Body of pancreas (tissue), 4 donors: ENCODE measurements at regions not wholly inside any gene's neighbourhood (a gene's known extent, or its start where the extent isn't known, plus 50 kb on each side); places are given as distances from the start of the nearest gene placed in this dataset.
A peak's percentile ranks its signal among the peaks of the same experiment; 100 is the strongest.

Experiments
- ATAC-seq: fragments of 150-250 bp; one replicate; pipeline ENCODE4 v1.9.1; 2016
- DNase-seq, 4 donors: peaks; one replicate each; pipeline ENCODE4 v3.0.0-alpha.2; 2019
- H3K27ac ChIP-seq, 4 donors: fragments of 200-600 bp; sonication (generic); 1 replicate in 3 of 4; 2 replicates in 1 of 4; pipeline versions ENCODE4 v1.5.1 to v1.6.1; 2016 to 2019; ENCODE audit warnings: mild to moderate bottlenecking in 1 of 4, mixed read lengths in 1 of 4, moderate library complexity in 1 of 4
- H3K27me3 ChIP-seq, 2 donors: fragments of 200-600 bp; sonication (generic); one replicate each; pipeline ENCODE4 v1.6.0; 2016; ENCODE audit warnings: mild to moderate bottlenecking in 1 of 2
- H3K36me3 ChIP-seq, 2 donors: fragments of 200-600 bp; sonication (generic); replicated peaks in 1 of 2; 2 replicates each; pipeline ENCODE4 v1.5.1; 2016; ENCODE audit warnings: low read depth in 2 of 2; ENCODE audit not compliant: insufficient read depth in 1 of 2
- H3K4me1 ChIP-seq: fragments of 200-600 bp; sonication (generic); one replicate; pipeline ENCODE4 v1.6.0; 2016
- H3K4me3 ChIP-seq, 2 donors: fragments of 200-600 bp; sonication (generic); 1 replicate in 1 of 2; 2 replicates in 1 of 2; pipeline ENCODE4 v1.5.1; 2016 to 2019
- H3K9me3 ChIP-seq, 3 donors: fragments of 200-600 bp; sonication (generic); 1 replicate in 2 of 3; 2 replicates in 1 of 3; pipeline ENCODE4 v1.5.1; 2016
- POLR2A ChIP-seq, 3 donors: fragments of 450-650 bp; IDR thresholded peaks; one replicate each; pipeline ENCODE4 v1.6.1; 2016; ENCODE audit warnings: antibody characterized with exemption in 3 of 3, mild to moderate bottlenecking in 2 of 3
- WGBS, 2 donors: methylation state at CpG; one replicate each; pipeline ENCODE4 v1.1.5; 2017; 5-methylcytosine and 5-hydroxymethylcytosine counted together
- intact Hi-C: fragments of 100-400 bp; cut with DNase I; formaldehyde crosslinking; loops from one replicate; pipeline ENCODE4 v1.15.1; 2023
- TF ChIP-seq, protein P1 (sequence below), 7 experiments: fragments of 450-650 bp in 4 of 7; fragments of 200-600 bp in 3 of 7; sonication (generic) in 3 of 7; IDR thresholded peaks; one replicate each; pipeline ENCODE4 v1.5.1; 2016 to 2019; ENCODE audit warnings: antibody characterized with exemption in 7 of 7

DNA sequence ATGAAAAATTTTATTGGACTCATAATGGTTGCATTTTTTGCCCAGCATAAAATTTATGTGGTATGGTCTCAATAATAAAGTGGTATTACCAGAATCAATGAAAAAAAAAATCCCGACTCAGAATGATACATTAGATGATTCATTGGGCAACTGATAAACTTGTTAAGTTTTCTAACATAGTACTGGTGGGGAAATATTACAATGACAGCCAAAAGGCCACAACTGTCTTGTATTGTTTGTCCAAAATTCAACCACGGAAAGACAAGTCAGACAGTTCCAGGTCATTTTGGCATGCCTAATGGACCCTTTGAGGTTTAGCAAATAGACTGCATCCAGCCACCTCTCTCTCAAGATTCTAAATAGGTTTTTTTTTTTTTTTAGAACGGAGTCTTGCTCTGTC, 70.5 kb upstream of the TRIM9 start:
- TF ChIP-seq, protein P1, sequence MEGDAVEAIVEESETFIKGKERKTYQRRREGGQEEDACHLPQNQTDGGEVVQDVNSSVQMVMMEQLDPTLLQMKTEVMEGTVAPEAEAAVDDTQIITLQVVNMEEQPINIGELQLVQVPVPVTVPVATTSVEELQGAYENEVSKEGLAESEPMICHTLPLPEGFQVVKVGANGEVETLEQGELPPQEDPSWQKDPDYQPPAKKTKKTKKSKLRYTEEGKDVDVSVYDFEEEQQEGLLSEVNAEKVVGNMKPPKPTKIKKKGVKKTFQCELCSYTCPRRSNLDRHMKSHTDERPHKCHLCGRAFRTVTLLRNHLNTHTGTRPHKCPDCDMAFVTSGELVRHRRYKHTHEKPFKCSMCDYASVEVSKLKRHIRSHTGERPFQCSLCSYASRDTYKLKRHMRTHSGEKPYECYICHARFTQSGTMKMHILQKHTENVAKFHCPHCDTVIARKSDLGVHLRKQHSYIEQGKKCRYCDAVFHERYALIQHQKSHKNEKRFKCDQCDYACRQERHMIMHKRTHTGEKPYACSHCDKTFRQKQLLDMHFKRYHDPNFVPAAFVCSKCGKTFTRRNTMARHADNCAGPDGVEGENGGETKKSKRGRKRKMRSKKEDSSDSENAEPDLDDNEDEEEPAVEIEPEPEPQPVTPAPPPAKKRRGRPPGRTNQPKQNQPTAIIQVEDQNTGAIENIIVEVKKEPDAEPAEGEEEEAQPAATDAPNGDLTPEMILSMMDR (IDR thresholded peaks at IDR 0.05): no peak
- no peak for TF ChIP-seq POLR2A (IDR thresholded peaks at IDR 0.05)
- WGBS, 2 donors: 69 to 72% methylated on average over 3 of the region's 3 CpGs
- Histone ChIP-seq H3K4me3 (no peak overlapping the region), H3K27ac (no peak overlapping the region), H3K9me3 (no peaks in the 10 kb centered on the region), H3K27me3 (no peaks in the 10 kb centered on the region), H3K4me1 (no peaks in the 10 kb centered on the region), H3K36me3 (no peaks in the 10 kb centered on the region)
- ATAC-seq (no peak), DNase-seq (no peak)
- intact Hi-C loops: no loop called here

DNA sequence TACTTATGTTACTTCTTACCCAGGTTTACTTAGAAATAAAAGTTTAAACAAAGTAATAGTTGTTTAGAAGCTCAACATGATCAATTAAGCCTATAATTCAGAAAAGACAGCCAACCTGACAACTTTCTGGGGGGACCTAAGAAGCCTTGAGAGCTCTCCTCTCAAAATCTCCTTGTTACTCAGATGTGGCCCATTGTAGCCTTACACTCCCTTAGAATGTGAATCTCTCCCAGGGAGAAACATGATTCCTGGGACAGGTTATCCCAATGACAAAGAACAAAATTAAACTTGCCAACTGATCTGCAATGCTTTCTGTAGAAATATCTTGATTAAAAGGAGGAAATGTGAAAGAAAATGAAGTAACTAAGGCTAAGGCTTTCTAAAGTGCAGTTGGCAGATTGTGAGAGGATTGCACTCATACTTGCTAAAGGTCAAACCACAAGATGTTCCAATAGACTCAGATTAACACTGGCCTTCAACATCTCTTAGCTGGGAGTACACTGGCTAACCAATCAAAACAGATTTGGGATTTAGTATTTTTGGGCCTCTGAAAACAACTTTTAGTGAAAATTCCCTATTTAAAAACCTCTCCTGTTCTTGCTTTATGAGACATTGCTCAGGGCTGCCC, 72.3 kb upstream of the TMX1 start:
- intact Hi-C loops: no loop called here
- peak; percentile 58 for ATAC-seq
- Histone ChIP-seq H3K36me3 (no peaks in the 10 kb centered on the region), H3K4me3 (no peak overlapping the region), H3K9me3 (no peaks in the 10 kb centered on the region), H3K4me1 (no peaks in the 10 kb centered on the region), H3K27me3 (no peaks in the 10 kb centered on the region), H3K27ac (peak overlapping the region in 1 of 4 donors; percentile 15)
- DNase-seq: peak in 1 of 4 donors; percentile 12
- TF ChIP-seq POLR2A (IDR thresholded peaks at IDR 0.05): no peak
- TF ChIP-seq, protein P1 (IDR thresholded peaks at IDR 0.05): no peak

- H3K9me3 ChIP-seq: no peaks in the 10 kb centered on the region
- intact Hi-C loops: no loop called here
- ATAC-seq (no peak), DNase-seq (no peak)
- no peak for TF ChIP-seq POLR2A (IDR thresholded peaks at IDR 0.05)
- TF ChIP-seq, protein P1 (IDR thresholded peaks at IDR 0.05): no peak
- H3K36me3 ChIP-seq: no peaks in the 10 kb centered on the region
- H3K4me3 ChIP-seq: no peak overlapping the region
- H3K4me1 ChIP-seq: no peaks in the 10 kb centered on the region
- peak overlapping the region in 1 of 4 donors; percentile 15 for H3K27ac ChIP-seq
- H3K27me3 ChIP-seq: no peaks in the 10 kb centered on the region
- 37 to 51% methylated on average over 2 of the region's 2 CpGs for WGBS, 2 donors
Measured at GRCh38 chr14:51168215-51168613, 71.8 kb upstream of the TMX1 start.

GRCh38 chr14:51173863-51174262, 66.2 kb upstream of the TMX1 start:
- Histone ChIP-seq H3K4me3 (no peak overlapping the region), H3K36me3 (no peaks in the 10 kb centered on the region), H3K4me1 (no peaks in the 10 kb centered on the region), H3K27ac (no peak overlapping the region), H3K27me3 (no peaks in the 10 kb centered on the region), H3K9me3 (no peaks in the 10 kb centered on the region)
- TF ChIP-seq, protein P1 (IDR thresholded peaks at IDR 0.05): no peak
- TF ChIP-seq POLR2A (IDR thresholded peaks at IDR 0.05): no peak
- DNase-seq: no peak
- ATAC-seq: no peak
- WGBS, 2 donors: 36 to 37% methylated on average over 1 of the region's 1 CpG
- intact Hi-C loops: no loop called here

DNA sequence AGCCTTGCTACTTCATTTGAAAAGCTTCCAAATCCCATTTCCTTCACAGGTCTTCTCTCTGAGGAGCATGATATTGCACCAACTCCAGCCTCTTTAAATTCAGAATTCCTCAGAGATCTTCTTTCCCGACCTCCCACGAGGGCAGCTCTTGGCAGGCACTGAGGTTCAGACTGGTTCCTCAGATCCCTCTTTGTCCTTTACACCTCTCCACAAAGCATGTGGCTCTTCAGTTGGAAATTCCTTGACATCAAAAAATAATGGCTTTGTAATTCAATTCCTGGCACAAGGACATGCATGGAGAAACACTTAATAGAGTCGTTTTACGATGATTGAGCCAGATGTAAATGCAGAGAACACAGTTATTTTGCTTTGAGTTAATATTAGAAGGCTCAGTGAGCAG, 63.2 kb upstream of the TMX1 start:
- no peak for ATAC-seq
- intact Hi-C loops: no loop called here

More for the DNA sequence above, 63.2 kb upstream of the TMX1 start:
- no peak for DNase-seq
- Histone ChIP-seq H3K36me3 (no peaks in the 10 kb centered on the region), H3K4me1 (no peaks in the 10 kb centered on the region), H3K4me3 (no peak overlapping the region), H3K27ac (no peak overlapping the region), H3K27me3 (no peaks in the 10 kb centered on the region), H3K9me3 (no peaks in the 10 kb centered on the region)
- TF ChIP-seq POLR2A (IDR thresholded peaks at IDR 0.05): no peak
- TF ChIP-seq, protein P1 (IDR thresholded peaks at IDR 0.05): no peak
- WGBS, 2 donors: 20 to 36% methylated on average over 4 of the region's 4 CpGs
